Loucy (cell line): ENCODE measurements at regions not wholly inside any gene's neighbourhood (a gene's known extent, or its start where the extent isn't known, plus 50 kb on each side); places are given as distances from the start of the nearest gene placed in this dataset.

Experiments used
- EZH2phosphoT487 ChIP-seq: fragments of 200-600 bp; IDR thresholded peaks from 2 replicates; pipeline ENCODE4 v1.6.1; 2018; ENCODE audit warnings: antibody characterized with exemption, mild to moderate bottlenecking, moderate library complexity, borderline replicate concordance
- TF ChIP-seq, protein P1 (sequence below): fragments of 200-600 bp; sonication (generic); conservative IDR thresholded peaks from 2 replicates; pipeline ENCODE4 v1.5.1; 2014; ENCODE audit warnings: mild to moderate bottlenecking, antibody characterized with exemption, low read length

- TF ChIP-seq, protein P1, sequence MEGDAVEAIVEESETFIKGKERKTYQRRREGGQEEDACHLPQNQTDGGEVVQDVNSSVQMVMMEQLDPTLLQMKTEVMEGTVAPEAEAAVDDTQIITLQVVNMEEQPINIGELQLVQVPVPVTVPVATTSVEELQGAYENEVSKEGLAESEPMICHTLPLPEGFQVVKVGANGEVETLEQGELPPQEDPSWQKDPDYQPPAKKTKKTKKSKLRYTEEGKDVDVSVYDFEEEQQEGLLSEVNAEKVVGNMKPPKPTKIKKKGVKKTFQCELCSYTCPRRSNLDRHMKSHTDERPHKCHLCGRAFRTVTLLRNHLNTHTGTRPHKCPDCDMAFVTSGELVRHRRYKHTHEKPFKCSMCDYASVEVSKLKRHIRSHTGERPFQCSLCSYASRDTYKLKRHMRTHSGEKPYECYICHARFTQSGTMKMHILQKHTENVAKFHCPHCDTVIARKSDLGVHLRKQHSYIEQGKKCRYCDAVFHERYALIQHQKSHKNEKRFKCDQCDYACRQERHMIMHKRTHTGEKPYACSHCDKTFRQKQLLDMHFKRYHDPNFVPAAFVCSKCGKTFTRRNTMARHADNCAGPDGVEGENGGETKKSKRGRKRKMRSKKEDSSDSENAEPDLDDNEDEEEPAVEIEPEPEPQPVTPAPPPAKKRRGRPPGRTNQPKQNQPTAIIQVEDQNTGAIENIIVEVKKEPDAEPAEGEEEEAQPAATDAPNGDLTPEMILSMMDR, result no peak
- no peak for TF ChIP-seq EZH2phosphoT487
Measured at GRCh38 chr10:7507887-7508726, 97.3 kb upstream of the SFMBT2 start.
